Calu3 (cell line): ENCODE measurements at regions not wholly inside any gene's neighbourhood (a gene's known extent, or its start where the extent isn't known, plus 50 kb on each side); places are given as distances from the start of the nearest gene placed in this dataset.
"Not testable (repeated sequence)": the region's sequence is repeated elsewhere in the genome, so short reads cannot be mapped to it uniquely, and the experiment has no call there.

ENCODE experiments used
- BruUV-seq: library from RNA; stranded (reverse); fragments of 400-500 nt; replicated peaks from 2 replicates; lab custom pipeline; 2021; lab: Mats Ljungman, UMichigan
- CTCF ChIA-PET: fragments of 300-600 bp; sonication (Branson Sonifier 250); formaldehyde crosslinking; loops from one replicate; lab custom pipeline; 2022; ENCODE audit warnings: antibody characterized with exemption; lab: Charles Lee
- DNase-seq: peaks from one replicate; pipeline ENCODE4 v3.0.0; 2022
- H3K27ac Mint-ChIP-seq: one replicate; pipeline ENCODE4 v1.8.0; 2022; ENCODE audit warnings: mixed read lengths; ENCODE audit not compliant: unreplicated experiment
- H3K27me3 Mint-ChIP-seq: one replicate; pipeline ENCODE4 v1.8.0; 2022; ENCODE audit warnings: mixed read lengths; ENCODE audit not compliant: unreplicated experiment
- H3K36me3 Mint-ChIP-seq: one replicate; pipeline ENCODE4 v1.8.0; 2022; ENCODE audit warnings: mild to moderate bottlenecking, moderate library complexity, mixed read lengths; ENCODE audit not compliant: insufficient read depth, unreplicated experiment
- H3K4me1 Mint-ChIP-seq: one replicate; pipeline ENCODE4 v1.8.0; 2022; ENCODE audit warnings: mild to moderate bottlenecking, low read depth, mixed read lengths; ENCODE audit not compliant: unreplicated experiment
- H3K4me3 Mint-ChIP-seq: one replicate; pipeline ENCODE4 v1.8.0; 2022; ENCODE audit warnings: mild to moderate bottlenecking, low read depth, moderate library complexity, mixed read lengths; ENCODE audit not compliant: unreplicated experiment
- H3K9me3 Mint-ChIP-seq: one replicate; pipeline ENCODE4 v1.8.0; 2022; ENCODE audit warnings: low read depth, mixed read lengths; ENCODE audit not compliant: unreplicated experiment
- intact Hi-C: fragments of 100-400 bp; cut with micrococcal nuclease; formaldehyde crosslinking; loops from one replicate; pipeline ENCODE4 v1.10.0; 2022; ENCODE audit not compliant: unreplicated experiment
- TF ChIP-seq, protein P1 (sequence below): fragments of 200-600 bp; IDR thresholded peaks from one replicate; pipeline ENCODE4 v1.8.0; 2022; ENCODE audit warnings: antibody characterized with exemption; ENCODE audit not compliant: unreplicated experiment

DNA sequence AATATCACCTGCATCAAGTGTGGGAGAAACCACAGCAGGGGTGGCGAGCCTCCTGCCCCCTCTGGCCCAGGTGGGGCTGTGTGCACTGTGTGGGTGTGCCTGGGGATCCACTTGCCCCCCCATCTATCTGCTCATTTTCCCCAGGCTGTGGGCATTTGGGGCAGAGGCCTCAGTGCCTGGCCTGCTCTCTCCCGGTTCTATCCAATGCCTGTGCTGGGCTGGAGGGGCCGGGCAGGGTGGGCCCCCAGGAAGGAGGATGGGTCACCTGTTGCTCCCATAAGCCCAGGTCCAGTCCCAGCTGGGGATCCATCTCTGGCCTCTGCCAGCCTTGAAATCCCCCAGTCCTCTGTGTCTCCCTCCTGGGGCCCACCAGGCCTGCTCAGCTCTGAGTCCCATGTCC lies 105.6 kb downstream of the TMEM121 start:
- Mint-ChIP-seq H3K4me1 (no peaks in the 10 kb centered on the region), H3K27me3 (peaks cover 91% of the 10 kb centered on the region), H3K9me3 (peaks cover 4% of the 10 kb centered on the region), H3K27ac (no peak overlapping the region), H3K4me3 (no peak overlapping the region), H3K36me3 (no peaks in the 10 kb centered on the region)
- intact Hi-C loops: no loop called here
- no peak for DNase-seq
- TF ChIP-seq, protein P1, sequence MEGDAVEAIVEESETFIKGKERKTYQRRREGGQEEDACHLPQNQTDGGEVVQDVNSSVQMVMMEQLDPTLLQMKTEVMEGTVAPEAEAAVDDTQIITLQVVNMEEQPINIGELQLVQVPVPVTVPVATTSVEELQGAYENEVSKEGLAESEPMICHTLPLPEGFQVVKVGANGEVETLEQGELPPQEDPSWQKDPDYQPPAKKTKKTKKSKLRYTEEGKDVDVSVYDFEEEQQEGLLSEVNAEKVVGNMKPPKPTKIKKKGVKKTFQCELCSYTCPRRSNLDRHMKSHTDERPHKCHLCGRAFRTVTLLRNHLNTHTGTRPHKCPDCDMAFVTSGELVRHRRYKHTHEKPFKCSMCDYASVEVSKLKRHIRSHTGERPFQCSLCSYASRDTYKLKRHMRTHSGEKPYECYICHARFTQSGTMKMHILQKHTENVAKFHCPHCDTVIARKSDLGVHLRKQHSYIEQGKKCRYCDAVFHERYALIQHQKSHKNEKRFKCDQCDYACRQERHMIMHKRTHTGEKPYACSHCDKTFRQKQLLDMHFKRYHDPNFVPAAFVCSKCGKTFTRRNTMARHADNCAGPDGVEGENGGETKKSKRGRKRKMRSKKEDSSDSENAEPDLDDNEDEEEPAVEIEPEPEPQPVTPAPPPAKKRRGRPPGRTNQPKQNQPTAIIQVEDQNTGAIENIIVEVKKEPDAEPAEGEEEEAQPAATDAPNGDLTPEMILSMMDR: no peak
- CTCF ChIA-PET: no interaction called here
- no TSS peak for BruUV-seq

DNA sequence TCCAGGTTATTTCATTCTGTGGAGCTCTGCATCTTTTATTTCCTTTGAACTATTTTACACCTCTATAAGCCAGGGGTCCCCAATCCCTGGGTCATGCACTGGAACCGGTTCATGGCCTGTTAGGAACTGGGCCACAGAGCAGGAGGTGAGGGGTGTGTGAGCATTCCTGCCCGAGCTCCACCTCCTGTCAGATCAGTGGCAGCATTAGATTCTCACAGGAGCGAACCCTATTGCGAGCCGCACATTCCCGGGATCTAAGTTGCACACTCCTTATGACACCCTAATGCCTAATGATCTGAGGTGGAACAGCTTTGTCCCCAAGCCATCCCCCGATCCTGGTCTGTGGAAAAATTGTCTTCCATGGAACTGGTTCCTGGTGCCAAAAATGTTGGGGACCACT lies 107.2 kb downstream of the TMEM121 start:
- H3K4me3 Mint-ChIP-seq, CTCF ChIA-PET, H3K4me1 Mint-ChIP-seq, BruUV-seq, H3K9me3 Mint-ChIP-seq, H3K27ac Mint-ChIP-seq, intact Hi-C loops, H3K36me3 Mint-ChIP-seq, DNase-seq: not testable (repeated sequence)
- H3K27me3 Mint-ChIP-seq: peaks cover 82% of the 10 kb centered on the region

DNA sequence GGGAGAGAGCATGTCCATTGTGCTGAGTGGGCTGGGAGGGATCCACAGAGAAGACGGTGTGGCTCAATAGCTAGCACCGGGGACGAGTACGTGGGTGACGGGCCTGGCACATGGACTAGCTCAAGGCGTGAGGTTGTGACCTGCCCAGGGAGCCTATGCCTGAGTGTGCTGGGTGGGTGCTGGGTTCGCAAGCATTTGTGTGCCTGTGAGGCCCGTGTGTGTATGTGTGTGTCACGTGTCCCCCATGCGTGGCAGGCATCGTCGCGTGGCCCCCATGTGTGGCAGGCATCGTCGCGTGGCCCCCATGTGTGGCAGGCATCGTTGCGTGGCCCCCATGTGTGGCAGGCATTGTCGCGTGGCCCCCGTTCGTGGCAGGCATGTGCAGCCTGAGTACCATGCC lies 109.2 kb downstream of the TMEM121 start:
- no peak overlapping the region for H3K4me3 Mint-ChIP-seq
- H3K27me3 Mint-ChIP-seq: peaks cover 66% of the 10 kb centered on the region
- CTCF ChIA-PET: interaction anchor here (0.6 kb wide), 1 partner anchor 8 kb away, joined by 4 read pairs; no protein-coding TSS in a partner anchor
- H3K36me3 Mint-ChIP-seq: no peaks in the 10 kb centered on the region
- intact Hi-C loops: no loop called here
- H3K4me1 Mint-ChIP-seq: no peaks in the 10 kb centered on the region
- BruUV-seq: no TSS peak
- H3K9me3 Mint-ChIP-seq: peaks cover 3% of the 10 kb centered on the region
- TF ChIP-seq, protein P1: no peak
- no peak overlapping the region for H3K27ac Mint-ChIP-seq
- DNase-seq: no peak

DNA sequence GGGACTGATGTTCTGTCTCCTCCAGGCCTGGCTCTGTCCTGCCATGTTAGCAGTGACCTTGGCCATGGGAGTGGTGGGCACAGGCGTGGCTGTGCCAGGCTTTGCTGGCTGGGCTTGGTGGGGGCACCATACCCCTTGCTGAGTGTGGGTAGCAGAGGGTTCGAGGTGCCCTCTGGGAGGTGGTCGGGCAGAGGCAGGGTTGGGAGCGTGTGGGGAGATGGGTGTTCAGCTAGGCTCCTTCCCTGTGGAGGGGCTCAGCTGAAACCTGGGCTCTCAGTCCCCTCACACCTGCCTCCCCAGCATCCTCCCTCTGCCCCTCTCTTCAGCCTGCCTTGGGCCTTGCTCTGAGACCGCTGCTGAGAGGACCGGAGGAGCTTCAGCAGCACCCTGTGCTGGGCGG lies 109.6 kb downstream of the TMEM121 start:
- DNase-seq, H3K9me3 Mint-ChIP-seq, H3K4me1 Mint-ChIP-seq, H3K4me3 Mint-ChIP-seq, H3K36me3 Mint-ChIP-seq, intact Hi-C loops, BruUV-seq, H3K27ac Mint-ChIP-seq: not testable (repeated sequence)
- CTCF ChIA-PET: interaction anchor here (0.6 kb wide), 1 partner anchor 8 kb away, joined by 4 read pairs; no protein-coding TSS in a partner anchor
- peaks cover 66% of the 10 kb centered on the region for H3K27me3 Mint-ChIP-seq

DNA sequence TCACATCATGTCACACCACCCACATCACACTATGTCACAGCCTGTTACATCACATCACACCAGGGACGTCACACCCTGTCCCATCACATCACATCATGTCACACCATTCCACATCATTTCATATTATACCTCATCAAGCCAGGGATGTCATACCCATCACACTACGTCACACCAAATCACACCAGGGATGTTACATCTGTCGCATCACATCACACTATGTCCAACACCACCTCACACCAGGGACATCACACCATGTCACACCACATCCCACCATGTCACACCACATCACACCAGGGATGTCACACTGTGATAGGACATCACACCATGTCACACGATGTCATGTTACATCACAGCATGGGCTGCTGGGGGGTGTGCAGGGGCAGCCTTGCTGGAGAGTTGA lies 110.6 kb downstream of the TMEM121 start:
- intact Hi-C loops: no loop called here
- Mint-ChIP-seq H3K4me3 (no peak overlapping the region), H3K27ac (no peak overlapping the region), H3K36me3 (no peaks in the 10 kb centered on the region), H3K4me1 (no peaks in the 10 kb centered on the region), H3K9me3 (no peaks in the 10 kb centered on the region), H3K27me3 (peaks cover 69% of the 10 kb centered on the region)
- TF ChIP-seq, protein P1: no peak
- no TSS peak for BruUV-seq
- CTCF ChIA-PET: no interaction called here
- DNase-seq: no peak

DNA sequence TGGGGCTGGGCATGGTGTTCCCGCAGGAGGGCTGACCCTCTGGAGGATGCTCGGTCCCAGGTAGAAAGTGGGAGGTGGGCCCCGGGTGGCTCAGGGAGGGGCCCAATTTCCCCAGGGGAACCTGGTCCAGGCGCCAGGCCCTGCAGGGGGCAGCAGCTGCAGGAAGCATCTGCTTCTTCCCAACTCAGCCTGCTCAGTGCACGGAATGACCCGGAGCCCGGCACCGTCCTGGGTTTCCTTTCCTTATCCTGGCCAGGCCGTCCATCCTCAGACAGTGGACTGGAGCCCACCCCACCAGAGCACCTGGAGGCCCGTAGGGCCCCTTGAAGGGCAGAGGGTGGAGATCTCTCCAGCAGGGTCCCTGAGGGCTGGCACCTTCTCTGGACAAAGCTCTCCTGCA lies 111.0 kb downstream of the TMEM121 start:
- H3K4me3 Mint-ChIP-seq, intact Hi-C loops, DNase-seq, CTCF ChIA-PET, H3K36me3 Mint-ChIP-seq, H3K9me3 Mint-ChIP-seq, H3K27ac Mint-ChIP-seq, BruUV-seq, H3K4me1 Mint-ChIP-seq: not testable (repeated sequence)
- H3K27me3 Mint-ChIP-seq: peaks cover 69% of the 10 kb centered on the region

DNA sequence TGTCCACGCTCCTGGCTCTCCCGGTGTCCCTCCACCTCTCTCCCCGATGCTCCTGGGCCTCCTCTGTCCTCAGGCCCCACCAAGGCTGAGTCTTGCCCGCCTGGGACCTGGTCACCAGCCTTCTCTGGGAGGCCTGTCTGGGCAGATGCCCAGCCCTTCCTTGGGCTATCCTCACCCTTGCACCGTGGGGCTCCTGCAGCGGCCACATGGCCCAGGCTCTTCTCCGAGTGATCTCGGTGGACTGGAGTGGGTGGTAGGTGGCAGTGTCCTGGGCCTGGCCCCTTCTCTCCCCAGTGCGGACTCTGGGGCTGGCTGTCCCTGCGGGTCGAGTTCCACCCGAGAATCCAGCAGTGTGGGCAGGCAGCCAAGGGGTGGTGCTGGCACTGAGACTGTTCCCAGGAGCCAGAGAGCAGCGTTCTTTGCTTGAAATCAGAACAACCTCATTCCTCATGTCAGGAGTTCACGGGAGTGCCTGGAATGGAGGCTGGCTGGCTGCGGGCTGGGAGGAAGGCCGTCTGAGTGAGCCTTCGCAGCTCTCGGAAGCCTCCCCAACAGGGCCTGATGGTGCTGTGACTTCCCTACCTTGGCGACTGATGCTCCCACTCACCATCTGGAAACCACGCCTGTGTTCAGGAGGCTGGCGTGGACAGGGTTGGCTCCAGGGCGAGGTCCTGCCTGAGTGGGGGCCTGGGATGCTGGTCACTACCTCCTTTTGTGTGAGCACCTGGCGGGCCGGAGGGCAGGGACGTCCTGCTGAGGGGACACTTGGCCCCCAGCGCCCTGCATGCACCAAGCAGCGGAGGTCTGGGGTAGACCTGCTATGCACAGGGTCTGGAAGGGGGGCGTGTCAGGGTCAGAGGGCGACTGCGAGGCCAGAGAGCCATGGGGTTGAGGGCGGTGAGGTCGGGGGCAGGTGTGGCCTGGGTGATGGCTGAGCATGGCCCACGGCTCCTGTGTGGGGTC lies 113.9 kb downstream of the TMEM121 start:
- intact Hi-C loops, BruUV-seq, H3K27ac Mint-ChIP-seq, H3K9me3 Mint-ChIP-seq, H3K4me3 Mint-ChIP-seq, H3K36me3 Mint-ChIP-seq, DNase-seq, CTCF ChIA-PET, H3K4me1 Mint-ChIP-seq: not testable (repeated sequence)
- H3K27me3 Mint-ChIP-seq: peaks cover 41% of the 10 kb centered on the region
